Epidermal melanocyte (primary cell): ENCODE measurements at regions not wholly inside any gene's neighbourhood (a gene's known extent, or its start where the extent isn't known, plus 50 kb on each side); places are given as distances from the start of the nearest gene placed in this dataset.
"Not testable (repeated sequence)": the region's sequence is repeated elsewhere in the genome, so short reads cannot be mapped to it uniquely, and the experiment has no call there.

ENCODE experiments used
- DNase-seq: peaks from one replicate; pipeline ENCODE4 v3.0.0; 2011; ENCODE audit warnings: low spot score; ENCODE audit not compliant: insufficient read length

- DNase-seq: no peak
Observed at GRCh38 chr6:103677290-103677689, 1182.4 kb downstream of the HACE1 start.

- no peak for DNase-seq
Observed at GRCh38 chr6:103675807-103676406, 1183.8 kb downstream of the HACE1 start.

- DNase-seq: no peak
Observed at GRCh38 chr6:103674790-103675189, 1184.9 kb downstream of the HACE1 start.

GRCh38 chr6:103672169-103672568, 1187.5 kb downstream of the HACE1 start:
- no peak for DNase-seq

GRCh38 chr6:103629613-103630012, 1230.1 kb downstream of the HACE1 start:
- DNase-seq: no peak

GRCh38 chr6:103617642-103618041, 1242.1 kb downstream of the HACE1 start:
- DNase-seq: no peak

GRCh38 chr6:103587722-103588121, 1272.0 kb downstream of the HACE1 start:
- DNase-seq: no peak

GRCh38 chr6:103578115-103578514, 1281.6 kb downstream of the HACE1 start:
- no peak for DNase-seq

- no peak for DNase-seq
Observed at GRCh38 chr6:103570431-103570830, 1289.3 kb downstream of the HACE1 start.

GRCh38 chr6:103554911-103555310, 1304.8 kb downstream of the HACE1 start:
- DNase-seq: no peak

GRCh38 chr6:103538381-103538780, 1321.3 kb downstream of the HACE1 start:
- no peak for DNase-seq

- no peak for DNase-seq
Observed at GRCh38 chr6:103534814-103535213, 1324.9 kb downstream of the HACE1 start.

GRCh38 chr6:103534095-103534494, 1325.6 kb downstream of the HACE1 start:
- no peak for DNase-seq

- DNase-seq: no peak
Observed at GRCh38 chr6:103522045-103522444, 1337.7 kb downstream of the HACE1 start.

- DNase-seq: no peak
Observed at GRCh38 chr6:103516336-103516735, 1343.4 kb downstream of the HACE1 start.

- no peak for DNase-seq
Observed at GRCh38 chr6:103507052-103507451, 1352.7 kb downstream of the HACE1 start.

- no peak for DNase-seq
Observed at GRCh38 chr6:103505155-103505518, 1354.6 kb downstream of the HACE1 start.

- DNase-seq: no peak
Observed at GRCh38 chr6:103504501-103505154, 1355.1 kb downstream of the HACE1 start.

GRCh38 chr6:103496588-103496987, 1363.1 kb downstream of the HACE1 start:
- DNase-seq: not testable (repeated sequence)

- DNase-seq: no peak
Observed at GRCh38 chr6:103456652-103457051, 1403.1 kb downstream of the HACE1 start.

GRCh38 chr6:103455275-103455674, 1404.4 kb downstream of the HACE1 start:
- DNase-seq: no peak

GRCh38 chr6:103409475-103409874, 1450.2 kb downstream of the HACE1 start:
- DNase-seq: no peak

- no peak for DNase-seq
Observed at GRCh38 chr6:103405321-103405720, 1454.4 kb downstream of the HACE1 start.
